Activated T-cell treated with anti-CD3 and anti-CD28 coated beads, Interleukin-2, amount 50 U/mL, for 24 hours (primary cell): ENCODE measurements at regions not wholly inside any gene's neighbourhood (a gene's known extent, or its start where the extent isn't known, plus 50 kb on each side); places are given as distances from the start of the nearest gene placed in this dataset.

Experiments used
- DNase-seq: peaks from one replicate; pipeline ENCODE4 v3.0.0-alpha.2; 2020
- H3K27ac Mint-ChIP-seq: 2 replicates; pipeline ENCODE4 v1.8.0; 2020; ENCODE audit warnings: mild to moderate bottlenecking, mixed read lengths
- H3K27me3 Mint-ChIP-seq: 2 replicates; pipeline ENCODE4 v1.8.0; 2020; ENCODE audit warnings: mixed read lengths
- H3K36me3 Mint-ChIP-seq: 2 replicates; pipeline ENCODE4 v1.8.0; 2020; ENCODE audit warnings: low read depth, mixed read lengths
- H3K4me1 Mint-ChIP-seq: 2 replicates; pipeline ENCODE4 v1.8.0; 2020; ENCODE audit warnings: low read depth, mixed read lengths
- H3K4me3 Mint-ChIP-seq: 2 replicates; pipeline ENCODE4 v1.8.0; 2020; ENCODE audit warnings: mild to moderate bottlenecking, moderate library complexity, mixed read lengths
- H3K9me3 Mint-ChIP-seq: 2 replicates; pipeline ENCODE4 v1.8.0; 2020; ENCODE audit warnings: mixed read lengths

GRCh38 chr10:20993389-20993788 lies 96.3 kb upstream of the NEBL start:
- no peaks in the 10 kb centered on the region for H3K27me3 Mint-ChIP-seq
- DNase-seq: no peak
- no peaks in the 10 kb centered on the region for H3K4me1 Mint-ChIP-seq
- no peak overlapping the region for H3K27ac Mint-ChIP-seq
- no peaks in the 10 kb centered on the region for H3K9me3 Mint-ChIP-seq
- H3K36me3 Mint-ChIP-seq: no peaks in the 10 kb centered on the region
- H3K4me3 Mint-ChIP-seq: no peak overlapping the region

DNA sequence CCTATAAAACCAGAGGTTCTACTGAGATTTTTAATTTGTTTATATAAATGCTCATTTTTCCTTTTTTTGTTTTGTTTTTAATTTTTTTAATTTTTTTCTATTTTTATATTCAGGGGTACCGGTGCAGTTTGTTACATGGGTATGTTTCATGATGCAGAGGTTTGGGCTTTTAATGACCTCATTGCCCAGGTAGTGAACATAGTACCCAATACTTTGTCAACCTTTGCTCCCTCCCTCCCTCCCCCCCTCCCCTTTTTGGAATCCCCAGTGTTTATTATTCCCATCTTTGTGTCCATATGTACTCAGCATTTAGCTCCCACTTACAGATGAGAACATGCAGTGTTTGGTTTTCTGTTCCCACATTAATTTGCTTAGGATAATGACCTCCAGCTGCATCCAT lies 94.4 kb upstream of the NEBL start:
- H3K27me3 Mint-ChIP-seq: no peaks in the 10 kb centered on the region
- H3K4me1 Mint-ChIP-seq: no peaks in the 10 kb centered on the region
- no peaks in the 10 kb centered on the region for H3K9me3 Mint-ChIP-seq
- no peak overlapping the region for H3K27ac Mint-ChIP-seq
- no peak overlapping the region for H3K4me3 Mint-ChIP-seq
- DNase-seq: no peak
- no peaks in the 10 kb centered on the region for H3K36me3 Mint-ChIP-seq

- no peak for DNase-seq
- Mint-ChIP-seq H3K27me3 (no peaks in the 10 kb centered on the region), H3K27ac (no peak overlapping the region), H3K36me3 (no peaks in the 10 kb centered on the region), H3K9me3 (no peaks in the 10 kb centered on the region), H3K4me3 (no peak overlapping the region), H3K4me1 (no peaks in the 10 kb centered on the region)
These were observed 93.5 kb upstream of the NEBL start for GRCh38 chr10:20990604-20991003.

GRCh38 chr10:20988357-20988983 lies 91.4 kb upstream of the NEBL start:
- DNase-seq: no peak
- no peaks in the 10 kb centered on the region for H3K27me3 Mint-ChIP-seq
- no peak overlapping the region for H3K4me3 Mint-ChIP-seq
- no peaks in the 10 kb centered on the region for H3K4me1 Mint-ChIP-seq
- H3K9me3 Mint-ChIP-seq: no peaks in the 10 kb centered on the region
- no peak overlapping the region for H3K27ac Mint-ChIP-seq
- H3K36me3 Mint-ChIP-seq: no peaks in the 10 kb centered on the region

- no peaks in the 10 kb centered on the region for H3K9me3 Mint-ChIP-seq
- H3K36me3 Mint-ChIP-seq: no peaks in the 10 kb centered on the region
- no peaks in the 10 kb centered on the region for H3K4me1 Mint-ChIP-seq
- no peak for DNase-seq
- H3K4me3 Mint-ChIP-seq: no peak overlapping the region
- H3K27ac Mint-ChIP-seq: no peak overlapping the region
- H3K27me3 Mint-ChIP-seq: no peaks in the 10 kb centered on the region
These were observed 88.9 kb upstream of the NEBL start for GRCh38 chr10:20986049-20986448.

DNA sequence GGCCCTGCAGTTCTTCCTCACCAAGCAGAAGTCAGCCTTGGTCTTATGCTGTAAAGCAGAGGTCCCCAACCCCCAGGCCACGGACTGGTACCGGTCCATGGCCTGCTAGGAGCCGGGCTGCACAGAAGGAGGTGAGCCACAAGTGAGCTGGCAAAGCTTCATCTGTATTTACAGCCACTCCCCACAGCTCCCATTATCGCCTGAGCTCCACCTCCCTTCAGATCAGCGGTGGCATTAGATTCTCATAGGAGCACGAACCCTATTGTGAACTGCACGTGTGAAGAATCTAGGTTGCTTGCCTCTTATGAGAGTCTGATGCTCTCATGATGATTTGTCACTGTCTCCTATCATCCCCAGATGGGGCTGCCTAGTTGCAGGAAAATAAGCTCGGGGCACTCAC lies 87.6 kb upstream of the NEBL start:
- Mint-ChIP-seq H3K36me3 (no peaks in the 10 kb centered on the region), H3K27me3 (no peaks in the 10 kb centered on the region), H3K9me3 (no peaks in the 10 kb centered on the region), H3K4me3 (no peak overlapping the region), H3K27ac (no peak overlapping the region), H3K4me1 (no peaks in the 10 kb centered on the region)
- DNase-seq: no peak

- DNase-seq: no peak
- Mint-ChIP-seq H3K27me3 (no peaks in the 10 kb centered on the region), H3K4me1 (no peaks in the 10 kb centered on the region), H3K4me3 (no peak overlapping the region), H3K27ac (no peak overlapping the region), H3K36me3 (no peaks in the 10 kb centered on the region), H3K9me3 (no peaks in the 10 kb centered on the region)
These were observed 84.4 kb upstream of the NEBL start for GRCh38 chr10:20981419-20981953.

- DNase-seq: no peak
- Mint-ChIP-seq H3K9me3 (no peaks in the 10 kb centered on the region), H3K4me1 (no peaks in the 10 kb centered on the region), H3K27ac (no peak overlapping the region), H3K36me3 (no peaks in the 10 kb centered on the region), H3K27me3 (no peaks in the 10 kb centered on the region), H3K4me3 (no peak overlapping the region)
These were observed 81.5 kb upstream of the NEBL start for GRCh38 chr10:20978617-20979016.

DNA sequence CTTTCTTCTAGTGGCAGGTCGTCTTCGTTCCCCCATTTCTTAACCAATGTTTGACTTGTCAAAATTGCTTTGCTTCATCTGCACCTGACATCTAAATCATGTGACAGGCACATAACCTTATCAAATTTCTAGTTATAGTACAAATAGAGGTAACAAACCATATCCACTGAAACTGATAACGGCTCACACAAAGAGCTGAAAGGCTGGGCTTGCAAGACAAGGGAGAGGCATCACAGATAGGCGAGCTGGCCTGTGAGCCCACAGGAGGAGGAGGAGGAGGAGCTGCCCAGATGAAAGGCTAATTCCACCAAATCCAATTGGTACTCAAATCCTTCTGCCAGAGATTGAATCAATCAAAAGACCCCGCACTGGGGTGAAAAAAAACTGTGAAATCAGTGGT lies 80.2 kb upstream of the NEBL start:
- Mint-ChIP-seq H3K9me3 (no peaks in the 10 kb centered on the region), H3K36me3 (no peaks in the 10 kb centered on the region), H3K27me3 (no peaks in the 10 kb centered on the region), H3K4me1 (no peaks in the 10 kb centered on the region), H3K4me3 (no peak overlapping the region), H3K27ac (no peak overlapping the region)
- DNase-seq: no peak

DNA sequence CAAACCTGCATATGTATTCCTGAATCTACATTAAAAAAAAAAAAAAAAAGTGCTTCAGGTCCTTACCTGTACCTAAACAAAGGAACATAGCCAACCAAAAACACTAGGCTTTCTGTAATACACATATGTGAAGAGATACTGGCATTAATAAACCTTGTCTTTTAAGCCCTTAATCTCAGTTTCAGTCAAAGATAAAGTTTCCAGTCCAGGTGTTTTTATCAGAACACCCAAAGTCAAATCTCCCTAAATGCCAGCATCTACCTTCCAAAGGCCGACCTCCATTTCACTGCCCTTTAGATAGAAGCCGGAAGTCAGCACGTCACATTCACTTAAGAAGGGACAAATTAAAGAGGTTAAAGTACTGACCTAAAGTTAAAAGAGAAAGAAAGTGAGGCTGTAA lies 79.8 kb upstream of the NEBL start:
- H3K27me3 Mint-ChIP-seq: no peaks in the 10 kb centered on the region
- H3K9me3 Mint-ChIP-seq: no peaks in the 10 kb centered on the region
- no peak for DNase-seq
- no peaks in the 10 kb centered on the region for H3K36me3 Mint-ChIP-seq
- H3K4me1 Mint-ChIP-seq: no peaks in the 10 kb centered on the region
- H3K4me3 Mint-ChIP-seq: no peak overlapping the region
- H3K27ac Mint-ChIP-seq: no peak overlapping the region

DNA sequence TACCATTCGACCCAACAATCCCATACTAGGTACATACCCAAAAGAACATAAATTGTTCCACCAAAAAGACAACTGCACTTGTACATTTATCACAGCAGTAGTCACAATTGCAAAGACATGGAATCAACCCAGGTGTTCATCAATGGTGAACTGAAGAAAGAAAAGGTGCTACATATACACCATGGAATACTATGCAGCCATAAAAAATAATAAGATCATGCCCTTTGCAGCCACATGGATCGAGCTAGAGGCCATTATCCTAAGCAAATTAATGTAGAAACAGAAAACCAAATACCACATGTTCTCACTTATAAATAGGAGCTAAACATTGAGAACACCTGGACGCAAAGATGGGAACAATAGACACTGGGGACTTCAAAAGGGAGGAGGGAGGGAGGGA lies 79.3 kb upstream of the NEBL start:
- H3K9me3 Mint-ChIP-seq: no peaks in the 10 kb centered on the region
- no peak overlapping the region for H3K27ac Mint-ChIP-seq
- H3K27me3 Mint-ChIP-seq: no peaks in the 10 kb centered on the region
- DNase-seq: no peak
- no peaks in the 10 kb centered on the region for H3K36me3 Mint-ChIP-seq
- no peaks in the 10 kb centered on the region for H3K4me1 Mint-ChIP-seq
- H3K4me3 Mint-ChIP-seq: no peak overlapping the region

DNA sequence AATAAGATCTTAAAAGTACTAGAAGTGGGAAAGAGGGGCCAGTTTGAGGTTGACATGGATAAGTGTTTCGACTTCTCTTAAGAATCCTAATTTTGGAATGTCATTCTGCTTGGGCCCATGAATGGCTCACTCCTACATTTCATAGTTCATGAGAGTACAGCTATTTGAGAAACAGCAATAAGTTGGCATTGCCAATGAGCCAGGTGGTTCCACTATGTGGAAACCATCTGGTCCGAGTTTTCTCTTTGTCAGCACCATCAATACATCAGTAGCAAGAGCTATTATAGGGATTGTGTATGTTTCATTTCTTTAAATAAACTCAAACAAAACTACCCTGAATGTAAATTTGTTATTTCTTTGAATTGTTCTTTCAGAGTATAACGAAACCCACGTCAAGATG lies 78.1 kb upstream of the NEBL start:
- no peaks in the 10 kb centered on the region for H3K27me3 Mint-ChIP-seq
- H3K4me3 Mint-ChIP-seq: no peak overlapping the region

DNA sequence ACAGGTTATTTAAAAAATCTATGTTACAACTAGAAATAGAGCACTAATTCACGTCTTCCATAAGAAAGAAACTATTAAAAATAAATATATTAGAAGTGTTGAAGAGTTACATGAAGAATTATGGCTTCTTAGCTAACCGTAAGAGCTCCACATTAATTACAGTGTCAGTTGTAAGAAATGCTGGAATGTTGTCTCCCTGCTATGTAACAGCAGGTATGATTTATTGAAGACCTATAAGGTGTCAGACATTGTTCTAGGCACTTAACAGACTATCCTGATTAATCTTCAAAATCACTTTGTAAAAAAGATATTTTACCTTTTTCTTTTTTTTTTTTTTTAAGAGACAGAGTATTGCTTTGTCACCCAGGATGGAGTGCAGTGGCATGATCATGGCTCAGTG lies 75.8 kb upstream of the NEBL start:
- H3K27me3 Mint-ChIP-seq: no peaks in the 10 kb centered on the region
- no peak overlapping the region for H3K4me3 Mint-ChIP-seq
- no peaks in the 10 kb centered on the region for H3K36me3 Mint-ChIP-seq
- no peaks in the 10 kb centered on the region for H3K4me1 Mint-ChIP-seq
- no peak for DNase-seq
- H3K9me3 Mint-ChIP-seq: no peaks in the 10 kb centered on the region
- no peak overlapping the region for H3K27ac Mint-ChIP-seq

More for the DNA sequence above, 78.1 kb upstream of the NEBL start:
- H3K36me3 Mint-ChIP-seq: no peaks in the 10 kb centered on the region
- H3K9me3 Mint-ChIP-seq: no peaks in the 10 kb centered on the region
- H3K4me1 Mint-ChIP-seq: no peaks in the 10 kb centered on the region
- DNase-seq: no peak
- no peak overlapping the region for H3K27ac Mint-ChIP-seq

- DNase-seq: no peak
- H3K27ac Mint-ChIP-seq: no peak overlapping the region
- no peaks in the 10 kb centered on the region for H3K27me3 Mint-ChIP-seq
- H3K36me3 Mint-ChIP-seq: no peaks in the 10 kb centered on the region
- no peaks in the 10 kb centered on the region for H3K4me1 Mint-ChIP-seq
- H3K4me3 Mint-ChIP-seq: no peak overlapping the region
- no peaks in the 10 kb centered on the region for H3K9me3 Mint-ChIP-seq
These were observed 74.8 kb upstream of the NEBL start for GRCh38 chr10:20971901-20972300.

GRCh38 chr10:20970708-20971107 lies 73.6 kb upstream of the NEBL start:
- no peak for DNase-seq
- H3K9me3 Mint-ChIP-seq: no peaks in the 10 kb centered on the region
- no peak overlapping the region for H3K4me3 Mint-ChIP-seq
- H3K27ac Mint-ChIP-seq: no peak overlapping the region
- H3K36me3 Mint-ChIP-seq: no peaks in the 10 kb centered on the region
- no peaks in the 10 kb centered on the region for H3K4me1 Mint-ChIP-seq
- no peaks in the 10 kb centered on the region for H3K27me3 Mint-ChIP-seq

DNA sequence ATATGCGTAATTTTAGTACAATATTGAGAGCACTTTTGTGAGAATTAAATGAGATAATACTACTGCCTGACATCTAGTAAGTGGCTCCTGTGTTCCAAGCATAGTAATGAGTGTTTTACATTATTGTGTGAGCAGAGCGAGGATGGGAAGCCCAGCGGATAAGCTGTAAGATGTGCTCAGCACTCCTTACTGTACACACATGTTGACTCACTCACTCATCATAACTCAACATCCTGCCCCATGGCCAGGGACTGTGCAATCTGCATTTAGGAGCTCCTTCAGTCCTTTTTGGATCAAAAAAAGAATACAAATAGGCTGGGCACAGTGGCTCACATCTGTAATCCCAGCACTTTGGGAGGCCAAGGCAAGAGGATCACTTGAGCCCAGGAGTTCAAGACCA lies 72.9 kb upstream of the NEBL start:
- Mint-ChIP-seq H3K4me1 (no peaks in the 10 kb centered on the region), H3K27me3 (no peaks in the 10 kb centered on the region), H3K4me3 (no peak overlapping the region), H3K9me3 (no peaks in the 10 kb centered on the region), H3K27ac (no peak overlapping the region), H3K36me3 (no peaks in the 10 kb centered on the region)
- DNase-seq: no peak
